ENCODE measurements at regions not wholly inside any gene's neighbourhood (a gene's known extent, or its start where the extent isn't known, plus 50 kb on each side); places are given as distances from the start of the nearest gene placed in this dataset.
"Not testable (repeated sequence)": the region's sequence is repeated elsewhere in the genome, so short reads cannot be mapped to it uniquely, and the experiment has no call there.

DNA sequence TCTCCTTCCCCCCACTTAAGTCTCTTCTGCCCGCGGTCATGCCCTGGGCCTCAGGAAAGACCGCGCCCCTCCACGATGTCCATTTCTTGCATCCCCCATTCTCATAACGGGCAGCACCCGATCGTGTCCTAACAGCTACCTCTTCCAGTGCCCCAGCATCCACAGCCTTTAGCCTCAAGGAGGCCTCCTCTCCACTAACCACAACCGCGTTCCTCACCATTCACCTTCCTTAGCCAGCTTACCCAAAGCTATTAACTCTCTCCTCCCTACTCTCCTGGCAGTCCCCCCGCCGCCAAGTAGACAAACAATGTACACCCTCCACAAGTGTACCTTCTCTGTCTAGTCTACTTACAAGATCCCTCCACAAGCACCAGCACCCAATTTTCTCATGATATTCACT lies 58.6 kb upstream of the PAGE5 start:
- TF ChIP-seq, protein P1, sequence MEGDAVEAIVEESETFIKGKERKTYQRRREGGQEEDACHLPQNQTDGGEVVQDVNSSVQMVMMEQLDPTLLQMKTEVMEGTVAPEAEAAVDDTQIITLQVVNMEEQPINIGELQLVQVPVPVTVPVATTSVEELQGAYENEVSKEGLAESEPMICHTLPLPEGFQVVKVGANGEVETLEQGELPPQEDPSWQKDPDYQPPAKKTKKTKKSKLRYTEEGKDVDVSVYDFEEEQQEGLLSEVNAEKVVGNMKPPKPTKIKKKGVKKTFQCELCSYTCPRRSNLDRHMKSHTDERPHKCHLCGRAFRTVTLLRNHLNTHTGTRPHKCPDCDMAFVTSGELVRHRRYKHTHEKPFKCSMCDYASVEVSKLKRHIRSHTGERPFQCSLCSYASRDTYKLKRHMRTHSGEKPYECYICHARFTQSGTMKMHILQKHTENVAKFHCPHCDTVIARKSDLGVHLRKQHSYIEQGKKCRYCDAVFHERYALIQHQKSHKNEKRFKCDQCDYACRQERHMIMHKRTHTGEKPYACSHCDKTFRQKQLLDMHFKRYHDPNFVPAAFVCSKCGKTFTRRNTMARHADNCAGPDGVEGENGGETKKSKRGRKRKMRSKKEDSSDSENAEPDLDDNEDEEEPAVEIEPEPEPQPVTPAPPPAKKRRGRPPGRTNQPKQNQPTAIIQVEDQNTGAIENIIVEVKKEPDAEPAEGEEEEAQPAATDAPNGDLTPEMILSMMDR (IDR thresholded peaks at IDR 0.05; ENCODE audit: unreplicated experiment): no peak
- H3K27me3 Mint-ChIP-seq (ENCODE audit: unreplicated experiment): peaks cover 12% of the 10 kb centered on the region
- CTCF ChIA-PET: interaction anchor here (0.6 to 1.3 kb wide), 3 partner anchors 27 to 1068 kb away, joined by 3 to 5 read pairs (median 4); no protein-coding TSS in a partner anchor
- no TSS peak for BruUV-seq (replicated peaks)
- intact Hi-C loops (cut with micrococcal nuclease; ENCODE audit: unreplicated experiment): loop anchor here (2.0 to 10.0 kb wide), 2 partner anchors 27 to 53 kb away; no protein-coding TSS in a partner anchor
- peaks cover 13% of the 10 kb centered on the region for H3K4me1 Mint-ChIP-seq (ENCODE audit: low read depth, unreplicated experiment)
- H3K9me3 Mint-ChIP-seq (ENCODE audit: low read depth, unreplicated experiment): no peaks in the 10 kb centered on the region
- no peak for DNase-seq
- peak overlapping the region; percentile 97 for H3K27ac Mint-ChIP-seq (ENCODE audit: unreplicated experiment)
- peak overlapping the region; percentile 96 for H3K4me3 Mint-ChIP-seq (ENCODE audit: low read depth, unreplicated experiment)
- H3K36me3 Mint-ChIP-seq (ENCODE audit: insufficient read depth, unreplicated experiment): peaks cover 19% of the 10 kb centered on the region

DNA sequence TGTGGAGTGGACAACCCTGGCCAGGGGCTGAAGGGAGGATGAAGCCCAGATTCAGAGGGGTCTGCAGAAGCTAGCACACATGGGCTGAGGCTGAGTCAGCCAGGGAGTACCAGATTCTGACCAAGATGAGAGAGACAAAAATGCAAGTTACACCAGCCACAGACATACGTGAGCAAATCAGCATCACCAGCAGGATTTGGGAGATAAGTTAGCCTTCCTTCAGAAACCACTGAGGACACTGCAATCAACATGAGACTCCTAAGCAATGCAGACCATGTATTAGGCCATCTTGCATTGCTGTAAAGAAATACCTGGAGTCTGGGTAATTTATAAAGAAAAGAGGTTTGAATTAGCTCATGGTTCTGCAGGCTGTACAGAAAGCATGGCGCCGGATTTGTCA lies 57.0 kb upstream of the PAGE5 start:
- Mint-ChIP-seq H3K27ac (ENCODE audit: unreplicated experiment) (no peak overlapping the region), H3K4me3 (ENCODE audit: low read depth, unreplicated experiment) (no peak overlapping the region), H3K4me1 (ENCODE audit: low read depth, unreplicated experiment) (peaks cover 13% of the 10 kb centered on the region), H3K36me3 (ENCODE audit: insufficient read depth, unreplicated experiment) (peaks cover 19% of the 10 kb centered on the region), H3K9me3 (ENCODE audit: low read depth, unreplicated experiment) (no peaks in the 10 kb centered on the region), H3K27me3 (ENCODE audit: unreplicated experiment) (peaks cover 12% of the 10 kb centered on the region)
- TF ChIP-seq, protein P1 (IDR thresholded peaks at IDR 0.05; ENCODE audit: unreplicated experiment): no peak
- BruUV-seq (replicated peaks): no TSS peak
- no peak for DNase-seq
- intact Hi-C loops (cut with micrococcal nuclease; ENCODE audit: unreplicated experiment): loop anchor here (10.0 kb wide), 1 partner anchor 52 kb away; no protein-coding TSS in a partner anchor
- CTCF ChIA-PET: no interaction called here

DNA sequence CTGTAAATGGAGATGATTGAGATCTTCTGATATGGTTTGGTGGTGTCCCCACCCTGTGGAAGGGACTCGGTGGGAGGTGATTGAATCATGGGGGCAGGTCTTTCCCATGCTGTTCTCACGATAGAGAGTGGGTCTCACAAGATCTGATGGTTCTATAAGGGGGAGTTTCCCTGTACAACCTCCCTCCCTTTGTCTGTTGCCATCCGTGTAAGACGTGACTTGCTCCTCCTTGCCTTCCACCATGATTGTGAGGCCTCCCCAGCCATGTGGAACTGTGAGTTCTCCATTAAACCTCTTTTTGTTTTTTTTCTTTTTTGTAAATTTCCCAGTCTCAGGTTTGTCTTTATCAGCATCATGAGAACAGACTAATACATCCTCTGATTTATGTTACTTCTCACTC lies 55.1 kb upstream of the PAGE5 start:
- intact Hi-C loops (cut with micrococcal nuclease; ENCODE audit: unreplicated experiment): loop anchor here (10.0 kb wide), 1 partner anchor 50 kb away; no protein-coding TSS in a partner anchor
- H3K9me3 Mint-ChIP-seq (ENCODE audit: low read depth, unreplicated experiment); H3K4me3 Mint-ChIP-seq (ENCODE audit: low read depth, unreplicated experiment); BruUV-seq (replicated peaks); DNase-seq; CTCF ChIA-PET; H3K27ac Mint-ChIP-seq (ENCODE audit: unreplicated experiment): not testable (repeated sequence)
- H3K27me3 Mint-ChIP-seq (ENCODE audit: unreplicated experiment): peaks cover 12% of the 10 kb centered on the region
- peaks cover 19% of the 10 kb centered on the region for H3K36me3 Mint-ChIP-seq (ENCODE audit: insufficient read depth, unreplicated experiment)
- H3K4me1 Mint-ChIP-seq (ENCODE audit: low read depth, unreplicated experiment): peaks cover 13% of the 10 kb centered on the region

DNA sequence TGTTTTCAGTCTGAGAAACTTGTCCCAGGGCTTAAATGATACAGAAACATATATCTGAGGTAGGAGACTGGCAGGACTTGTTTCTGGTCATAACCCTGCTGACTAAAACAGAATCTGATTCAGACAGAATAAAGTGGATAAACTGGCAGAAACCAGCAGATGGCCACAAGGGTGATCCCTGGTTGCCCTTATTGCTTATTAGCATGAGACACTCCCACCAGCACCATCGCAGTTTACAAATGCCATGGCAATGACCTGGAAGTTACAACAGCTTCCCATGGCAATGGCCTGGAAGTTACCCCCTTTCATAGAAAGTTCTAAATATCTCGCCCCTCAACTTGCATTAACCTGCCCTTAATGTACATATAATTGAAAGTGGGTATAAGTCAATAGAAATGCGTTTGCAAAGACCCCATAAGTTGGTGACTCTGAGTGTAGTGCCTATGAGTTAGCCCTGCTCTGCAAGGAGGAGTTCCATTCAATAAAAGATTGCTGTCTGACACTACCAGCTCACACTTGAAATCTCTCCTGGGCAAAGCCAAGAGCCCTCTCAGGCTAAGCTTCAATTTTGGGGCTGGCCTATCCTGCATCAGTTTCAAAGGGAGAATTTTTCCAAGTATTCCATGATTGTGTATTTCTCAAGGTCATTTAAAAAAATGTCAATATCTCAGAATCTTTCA lies 52.9 kb upstream of the PAGE5 start:
- TF ChIP-seq, protein P1 (IDR thresholded peaks at IDR 0.05; ENCODE audit: unreplicated experiment): no peak
- H3K4me1 Mint-ChIP-seq (ENCODE audit: low read depth, unreplicated experiment): peaks cover 4% of the 10 kb centered on the region
- peaks cover 12% of the 10 kb centered on the region for H3K27me3 Mint-ChIP-seq (ENCODE audit: unreplicated experiment)
- CTCF ChIA-PET: interaction anchor here (1.0 kb wide), 1 partner anchor 39 kb away, joined by 3 read pairs; no protein-coding TSS in a partner anchor
- intact Hi-C loops (cut with micrococcal nuclease; ENCODE audit: unreplicated experiment): loop anchor here (10.0 kb wide), 1 partner anchor 48 kb away; no protein-coding TSS in a partner anchor
- DNase-seq: peak; percentile 3
- no peak overlapping the region for H3K4me3 Mint-ChIP-seq (ENCODE audit: low read depth, unreplicated experiment)
- no TSS peak for BruUV-seq (replicated peaks)
- no peaks in the 10 kb centered on the region for H3K36me3 Mint-ChIP-seq (ENCODE audit: insufficient read depth, unreplicated experiment)
- H3K9me3 Mint-ChIP-seq (ENCODE audit: low read depth, unreplicated experiment): no peaks in the 10 kb centered on the region
- H3K27ac Mint-ChIP-seq (ENCODE audit: unreplicated experiment): no peak overlapping the region

DNA sequence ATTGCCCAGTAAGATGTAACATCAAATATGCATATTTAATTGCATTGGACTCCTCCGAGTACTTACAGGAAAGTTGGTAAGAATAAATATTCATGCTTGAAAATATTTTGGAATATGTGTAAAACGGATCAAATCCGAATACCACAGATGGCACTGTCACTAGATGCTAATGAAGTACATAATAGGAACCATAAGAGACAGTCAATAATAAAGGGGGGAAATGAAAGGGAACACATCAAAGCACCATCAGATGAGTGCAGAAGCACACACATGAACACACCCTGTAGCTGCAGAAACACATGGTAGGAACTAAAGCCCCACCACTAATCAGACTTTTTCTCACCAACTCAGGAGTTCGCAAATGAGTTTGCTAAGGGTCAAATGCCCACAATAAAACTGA lies 52.2 kb upstream of the PAGE5 start:
- Mint-ChIP-seq H3K36me3 (ENCODE audit: insufficient read depth, unreplicated experiment) (no peaks in the 10 kb centered on the region), H3K4me1 (ENCODE audit: low read depth, unreplicated experiment) (no peaks in the 10 kb centered on the region), H3K27me3 (ENCODE audit: unreplicated experiment) (peaks cover 12% of the 10 kb centered on the region), H3K27ac (ENCODE audit: unreplicated experiment) (no peak overlapping the region), H3K9me3 (ENCODE audit: low read depth, unreplicated experiment) (no peaks in the 10 kb centered on the region), H3K4me3 (ENCODE audit: low read depth, unreplicated experiment) (no peak overlapping the region)
- TF ChIP-seq, protein P1 (IDR thresholded peaks at IDR 0.05; ENCODE audit: unreplicated experiment): no peak
- CTCF ChIA-PET: no interaction called here
- no peak for DNase-seq
- intact Hi-C loops (cut with micrococcal nuclease; ENCODE audit: unreplicated experiment): loop anchor here (10.0 kb wide), 1 partner anchor 47 kb away; no protein-coding TSS in a partner anchor
- BruUV-seq (replicated peaks): no TSS peak
